ENCODE measurements at regions not wholly inside any gene's neighbourhood (a gene's known extent, or its start where the extent isn't known, plus 50 kb on each side); places are given as distances from the start of the nearest gene placed in this dataset.

GRCh38 chr18:60319129-60319528 is 53.4 kb downstream of the MC4R start:
- Histone ChIP-seq H3K27ac (ENCODE audit: low read depth, low read length) (no peak overlapping the region), H3K4me3 (ENCODE audit: low read depth in 1 of 5, low read length in 5 of 5) (no peak overlapping the region), H3K9me3 (ENCODE audit: control insufficient read depth in 5 of 5, low read length in 5 of 5) (peaks cover 0 to 5% (median 0%) of the 10 kb centered on the region in 5 donors), H3K27me3 (ENCODE audit: control insufficient read depth in 5 of 5, insufficient read depth in 4 of 5, low read length in 5 of 5) (peaks cover 0 to 3% (median 0%) of the 10 kb centered on the region in 5 donors), H3K9ac (ENCODE audit: low read length in 5 of 5) (no peak overlapping the region), H3K36me3 (ENCODE audit: control insufficient read depth in 5 of 5, insufficient read depth in 5 of 5, low read length in 5 of 5) (no peaks in the 10 kb centered on the region), H3K4me1 (ENCODE audit: control insufficient read depth in 5 of 5, insufficient read depth in 5 of 5, low read length in 5 of 5) (no peaks in the 10 kb centered on the region)

DNA sequence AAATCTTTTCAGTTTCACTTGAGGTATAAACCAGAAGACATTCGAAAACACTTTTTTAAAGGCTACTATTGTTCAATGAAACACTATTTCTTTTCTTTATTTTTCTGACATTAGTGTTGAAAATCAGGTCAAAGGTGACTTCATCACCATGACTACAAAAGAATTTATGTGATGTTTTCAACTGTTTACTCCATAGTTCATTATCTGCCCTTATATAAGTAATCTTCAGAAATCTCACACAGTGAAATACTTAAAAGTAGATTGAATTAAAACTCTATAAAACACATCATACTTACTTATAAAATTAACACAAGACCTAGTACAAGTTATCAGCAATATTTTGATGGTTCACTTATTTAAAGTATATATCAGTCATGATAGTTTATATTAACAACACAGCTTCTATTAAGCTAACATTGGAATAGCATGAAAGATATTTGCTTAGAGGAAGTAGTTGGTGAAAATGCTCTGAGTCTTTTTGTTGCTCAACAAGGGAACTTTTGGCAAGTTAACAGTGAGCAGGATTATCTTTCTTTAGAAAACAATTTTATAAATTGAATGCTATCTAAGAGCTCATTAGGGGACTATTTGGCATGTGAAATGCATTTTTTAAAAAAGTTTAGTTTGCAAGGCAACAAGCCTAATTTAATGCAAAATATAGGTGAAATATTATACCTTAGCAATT is 60.8 kb downstream of the MC4R start:
- no peaks in the 10 kb centered on the region for H3K36me3 ChIP-seq (ENCODE audit: control insufficient read depth in 5 of 5, insufficient read depth in 5 of 5, low read length in 5 of 5)
- no peak overlapping the region for H3K27ac ChIP-seq (ENCODE audit: low read depth, low read length)
- H3K27me3 ChIP-seq (ENCODE audit: control insufficient read depth in 5 of 5, insufficient read depth in 4 of 5, low read length in 5 of 5) = no peaks in the 10 kb centered on the region
- H3K9me3 ChIP-seq (ENCODE audit: control insufficient read depth in 5 of 5, low read length in 5 of 5) = peaks cover 0 to 3% (median 0%) of the 10 kb centered on the region in 5 donors
- no peak overlapping the region for H3K4me3 ChIP-seq (ENCODE audit: low read depth in 1 of 5, low read length in 5 of 5)
- H3K9ac ChIP-seq (ENCODE audit: low read length in 5 of 5) = no peak overlapping the region
- no peaks in the 10 kb centered on the region for H3K4me1 ChIP-seq (ENCODE audit: control insufficient read depth in 5 of 5, insufficient read depth in 5 of 5, low read length in 5 of 5)

DNA sequence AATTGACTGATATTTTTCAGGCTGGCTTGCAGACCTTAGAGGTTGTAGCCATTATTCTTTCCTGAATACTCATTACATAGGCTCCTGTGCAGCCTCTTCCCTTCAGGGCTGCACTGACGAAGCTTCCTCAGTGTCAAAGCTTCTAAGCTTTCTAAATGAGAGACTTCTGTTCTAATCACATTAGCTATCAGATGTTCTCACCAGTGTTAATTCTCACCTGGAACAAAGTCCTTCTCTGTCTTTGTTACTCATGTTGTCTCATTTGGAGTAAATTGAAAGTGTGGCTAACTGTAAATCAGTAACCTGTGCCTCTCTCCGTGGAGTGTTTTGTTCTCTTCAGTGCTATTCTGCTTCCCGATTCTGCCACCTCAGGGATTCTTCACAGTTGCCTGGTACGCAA is 76.9 kb downstream of the MC4R start:
- peaks cover 0 to under 1% (median 0%) of the 10 kb centered on the region in 5 donors for H3K9me3 ChIP-seq (ENCODE audit: control insufficient read depth in 5 of 5, low read length in 5 of 5)
- no peak overlapping the region for H3K27ac ChIP-seq (ENCODE audit: low read depth, low read length)
- H3K36me3 ChIP-seq (ENCODE audit: control insufficient read depth in 5 of 5, insufficient read depth in 5 of 5, low read length in 5 of 5) = no peaks in the 10 kb centered on the region
- no peak overlapping the region for H3K9ac ChIP-seq (ENCODE audit: low read length in 5 of 5)
- no peaks in the 10 kb centered on the region for H3K4me1 ChIP-seq (ENCODE audit: control insufficient read depth in 5 of 5, insufficient read depth in 5 of 5, low read length in 5 of 5)
- no peaks in the 10 kb centered on the region for H3K27me3 ChIP-seq (ENCODE audit: control insufficient read depth in 5 of 5, insufficient read depth in 4 of 5, low read length in 5 of 5)
- no peak overlapping the region for H3K4me3 ChIP-seq (ENCODE audit: low read depth in 1 of 5, low read length in 5 of 5)

DNA sequence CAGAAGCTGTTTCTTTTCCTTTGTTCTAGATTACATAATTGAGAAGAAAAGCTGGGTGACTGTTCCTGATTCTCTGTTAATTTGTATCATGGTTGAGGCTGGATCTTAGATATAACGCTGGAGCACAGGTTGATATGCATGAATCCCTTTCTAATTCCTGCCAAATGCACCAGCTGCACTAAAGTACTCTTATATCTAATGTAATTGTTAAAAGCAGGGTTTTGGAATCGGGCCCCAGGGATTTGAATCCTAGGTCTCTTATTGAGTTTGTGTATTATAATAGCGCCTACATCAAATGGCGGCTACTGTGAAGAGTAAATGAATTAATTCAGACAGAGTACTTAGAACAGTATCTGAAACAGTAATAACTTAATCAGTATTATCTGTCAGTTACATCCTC is 80.4 kb downstream of the MC4R start:
- H3K9me3 ChIP-seq (ENCODE audit: control insufficient read depth in 5 of 5, low read length in 5 of 5) = peaks cover 0 to 3% (median 0%) of the 10 kb centered on the region in 5 donors
- no peak overlapping the region for H3K9ac ChIP-seq (ENCODE audit: low read length in 5 of 5)
- no peaks in the 10 kb centered on the region for H3K27me3 ChIP-seq (ENCODE audit: control insufficient read depth in 5 of 5, insufficient read depth in 4 of 5, low read length in 5 of 5)
- no peak overlapping the region for H3K27ac ChIP-seq (ENCODE audit: low read depth, low read length)
- H3K36me3 ChIP-seq (ENCODE audit: control insufficient read depth in 5 of 5, insufficient read depth in 5 of 5, low read length in 5 of 5) = no peaks in the 10 kb centered on the region
- H3K4me1 ChIP-seq (ENCODE audit: control insufficient read depth in 5 of 5, insufficient read depth in 5 of 5, low read length in 5 of 5) = no peaks in the 10 kb centered on the region
- H3K4me3 ChIP-seq (ENCODE audit: low read depth in 1 of 5, low read length in 5 of 5) = no peak overlapping the region

- Histone ChIP-seq H3K4me3 (ENCODE audit: low read depth in 1 of 5, low read length in 5 of 5) (no peak overlapping the region), H3K4me1 (ENCODE audit: control insufficient read depth in 5 of 5, insufficient read depth in 5 of 5, low read length in 5 of 5) (no peaks in the 10 kb centered on the region), H3K36me3 (ENCODE audit: control insufficient read depth in 5 of 5, insufficient read depth in 5 of 5, low read length in 5 of 5) (no peaks in the 10 kb centered on the region), H3K27me3 (ENCODE audit: control insufficient read depth in 5 of 5, insufficient read depth in 4 of 5, low read length in 5 of 5) (no peaks in the 10 kb centered on the region), H3K27ac (ENCODE audit: low read depth, low read length) (no peak overlapping the region), H3K9ac (ENCODE audit: low read length in 5 of 5) (no peak overlapping the region), H3K9me3 (ENCODE audit: control insufficient read depth in 5 of 5, low read length in 5 of 5) (no peaks in the 10 kb centered on the region)
These were observed 93.2 kb downstream of the MC4R start for GRCh38 chr18:60279391-60279790.

DNA sequence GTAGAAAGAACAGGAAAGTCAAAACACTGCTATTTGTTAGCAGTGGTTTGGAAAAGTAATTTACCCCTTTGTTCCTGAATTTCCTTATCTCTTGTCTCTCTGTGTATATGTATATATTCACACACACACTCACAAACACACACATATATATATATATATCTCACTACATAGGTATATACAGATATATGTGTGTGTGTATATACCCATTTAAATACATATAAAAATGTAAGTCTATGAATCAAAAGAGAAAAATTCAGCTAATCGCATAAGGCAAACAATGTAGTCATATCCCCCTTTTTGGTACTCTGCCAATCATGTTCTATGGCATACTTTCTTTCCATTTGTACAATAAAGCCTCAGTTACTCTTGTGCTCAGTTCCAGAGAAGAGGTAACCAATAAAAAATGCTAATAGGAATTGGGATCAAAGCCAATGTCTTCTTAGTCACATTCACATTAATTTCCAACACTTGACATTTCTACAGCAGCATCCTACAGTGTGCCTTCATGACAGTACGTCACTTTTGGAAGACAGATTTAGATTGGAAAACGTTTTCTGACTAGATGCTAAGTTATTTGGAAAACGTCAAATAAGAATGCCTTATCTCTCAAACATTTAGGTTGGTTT is 94.6 kb downstream of the MC4R start:
- no peak overlapping the region for H3K27ac ChIP-seq (ENCODE audit: low read depth, low read length)
- no peaks in the 10 kb centered on the region for H3K4me1 ChIP-seq (ENCODE audit: control insufficient read depth in 5 of 5, insufficient read depth in 5 of 5, low read length in 5 of 5)
- no peak overlapping the region for H3K9ac ChIP-seq (ENCODE audit: low read length in 5 of 5)
- peaks cover 0 to under 1% (median 0%) of the 10 kb centered on the region in 5 donors for H3K9me3 ChIP-seq (ENCODE audit: control insufficient read depth in 5 of 5, low read length in 5 of 5)
- no peak overlapping the region for H3K4me3 ChIP-seq (ENCODE audit: low read depth in 1 of 5, low read length in 5 of 5)
- H3K27me3 ChIP-seq (ENCODE audit: control insufficient read depth in 5 of 5, insufficient read depth in 4 of 5, low read length in 5 of 5) = no peaks in the 10 kb centered on the region
- H3K36me3 ChIP-seq (ENCODE audit: control insufficient read depth in 5 of 5, insufficient read depth in 5 of 5, low read length in 5 of 5) = no peaks in the 10 kb centered on the region

GRCh38 chr18:60267391-60268058 is 105.0 kb downstream of the MC4R start:
- H3K9ac ChIP-seq (ENCODE audit: low read length in 5 of 5) = no peak overlapping the region
- H3K36me3 ChIP-seq (ENCODE audit: control insufficient read depth in 5 of 5, insufficient read depth in 5 of 5, low read length in 5 of 5) = no peaks in the 10 kb centered on the region
- no peaks in the 10 kb centered on the region for H3K4me1 ChIP-seq (ENCODE audit: control insufficient read depth in 5 of 5, insufficient read depth in 5 of 5, low read length in 5 of 5)
- H3K4me3 ChIP-seq (ENCODE audit: low read depth in 1 of 5, low read length in 5 of 5) = no peak overlapping the region
- no peaks in the 10 kb centered on the region for H3K27me3 ChIP-seq (ENCODE audit: control insufficient read depth in 5 of 5, insufficient read depth in 4 of 5, low read length in 5 of 5)
- H3K27ac ChIP-seq (ENCODE audit: low read depth, low read length) = no peak overlapping the region
- H3K9me3 ChIP-seq (ENCODE audit: control insufficient read depth in 5 of 5, low read length in 5 of 5) = peaks cover 0 to 7% (median 2%) of the 10 kb centered on the region in 5 donors

DNA sequence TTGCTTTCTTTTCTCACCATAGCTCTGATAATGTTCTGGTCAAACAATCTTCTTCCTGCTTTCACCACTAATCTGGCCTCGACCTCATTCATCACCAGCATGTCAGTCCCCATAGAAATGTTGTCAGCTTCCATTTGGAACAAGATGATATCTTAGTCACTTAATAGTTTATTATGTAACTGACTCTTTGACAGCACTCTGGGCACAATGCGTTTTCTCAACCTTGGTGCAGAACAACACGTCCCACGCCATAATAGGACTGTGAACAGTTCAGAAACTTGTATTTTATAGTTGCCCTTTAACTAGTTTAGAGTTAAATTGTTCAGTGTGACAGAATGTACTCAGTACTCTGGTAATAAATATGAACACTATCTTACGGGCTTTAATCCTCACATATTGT is 106.0 kb downstream of the MC4R start:
- Histone ChIP-seq H3K27me3 (ENCODE audit: control insufficient read depth in 5 of 5, insufficient read depth in 4 of 5, low read length in 5 of 5) (no peaks in the 10 kb centered on the region), H3K4me3 (ENCODE audit: low read depth in 1 of 5, low read length in 5 of 5) (no peak overlapping the region), H3K4me1 (ENCODE audit: control insufficient read depth in 5 of 5, insufficient read depth in 5 of 5, low read length in 5 of 5) (no peaks in the 10 kb centered on the region), H3K27ac (ENCODE audit: low read depth, low read length) (no peak overlapping the region), H3K9me3 (ENCODE audit: control insufficient read depth in 5 of 5, low read length in 5 of 5) (peaks cover 0 to 4% (median 2%) of the 10 kb centered on the region in 5 donors), H3K9ac (ENCODE audit: low read length in 5 of 5) (no peak overlapping the region), H3K36me3 (ENCODE audit: control insufficient read depth in 5 of 5, insufficient read depth in 5 of 5, low read length in 5 of 5) (no peaks in the 10 kb centered on the region)

DNA sequence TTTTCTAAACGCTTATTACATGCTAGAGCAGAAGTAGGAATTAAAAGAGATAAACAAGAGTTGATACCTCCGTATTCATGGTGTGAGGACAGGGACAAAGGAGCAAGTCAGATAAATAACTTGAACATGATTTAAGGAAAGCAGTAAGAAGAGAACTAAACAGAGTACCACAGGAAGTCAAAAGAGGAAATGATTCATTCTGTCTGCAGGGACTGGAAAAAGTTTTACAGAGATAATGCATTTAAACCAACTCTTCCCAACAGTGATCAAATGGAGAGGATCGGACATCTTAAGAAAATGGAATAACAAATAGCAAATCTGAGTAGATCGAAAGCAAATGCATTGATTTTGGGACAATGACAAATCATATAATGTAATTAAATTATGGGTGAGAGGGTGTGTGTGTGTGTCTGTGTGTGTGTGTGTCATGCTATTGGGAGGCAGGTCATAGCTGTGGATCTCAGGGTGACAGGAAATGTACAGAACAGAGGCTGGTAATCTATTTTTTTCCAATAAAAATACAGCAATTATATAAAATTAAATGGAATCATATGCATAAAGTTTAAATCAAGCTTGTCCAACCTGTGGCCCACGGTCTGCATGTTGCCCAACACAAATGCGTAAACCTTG is 113.4 kb downstream of the MC4R start:
- Histone ChIP-seq H3K4me3 (ENCODE audit: low read depth in 1 of 5, low read length in 5 of 5) (no peak overlapping the region), H3K27ac (ENCODE audit: low read depth, low read length) (no peak overlapping the region)

GRCh38 chr18:60249388-60249787 is 123.2 kb downstream of the MC4R start:
- no peak overlapping the region for H3K27ac ChIP-seq (ENCODE audit: low read depth, low read length)

More for the DNA sequence above, 113.4 kb downstream of the MC4R start:
- no peaks in the 10 kb centered on the region for H3K9me3 ChIP-seq (ENCODE audit: control insufficient read depth in 5 of 5, low read length in 5 of 5)
- H3K27me3 ChIP-seq (ENCODE audit: control insufficient read depth in 5 of 5, insufficient read depth in 4 of 5, low read length in 5 of 5) = no peaks in the 10 kb centered on the region
- no peak overlapping the region for H3K9ac ChIP-seq (ENCODE audit: low read length in 5 of 5)
- H3K4me1 ChIP-seq (ENCODE audit: control insufficient read depth in 5 of 5, insufficient read depth in 5 of 5, low read length in 5 of 5) = no peaks in the 10 kb centered on the region
- no peaks in the 10 kb centered on the region for H3K36me3 ChIP-seq (ENCODE audit: control insufficient read depth in 5 of 5, insufficient read depth in 5 of 5, low read length in 5 of 5)

More at GRCh38 chr18:60249388-60249787, 123.2 kb downstream of the MC4R start:
- H3K9ac ChIP-seq (ENCODE audit: low read length in 5 of 5) = no peak overlapping the region
- H3K9me3 ChIP-seq (ENCODE audit: control insufficient read depth in 5 of 5, low read length in 5 of 5) = no peaks in the 10 kb centered on the region
- no peak overlapping the region for H3K4me3 ChIP-seq (ENCODE audit: low read depth in 1 of 5, low read length in 5 of 5)
- peaks cover 0 to 6% (median 0%) of the 10 kb centered on the region in 5 donors for H3K4me1 ChIP-seq (ENCODE audit: control insufficient read depth in 5 of 5, insufficient read depth in 5 of 5, low read length in 5 of 5)
- H3K36me3 ChIP-seq (ENCODE audit: control insufficient read depth in 5 of 5, insufficient read depth in 5 of 5, low read length in 5 of 5) = no peaks in the 10 kb centered on the region
- peaks cover 0 to 3% (median 0%) of the 10 kb centered on the region in 5 donors for H3K27me3 ChIP-seq (ENCODE audit: control insufficient read depth in 5 of 5, insufficient read depth in 4 of 5, low read length in 5 of 5)
